Common myeloid progenitor, CD34-positive (primary cell): ENCODE measurements at regions not wholly inside any gene's neighbourhood (a gene's known extent, or its start where the extent isn't known, plus 50 kb on each side); places are given as distances from the start of the nearest gene placed in this dataset.

Experiments
- CTCF ChIA-PET: fragments of 350-600 bp; sonication (Branson Sonifier 250); formaldehyde crosslinking; loops from one replicate; lab custom pipeline; 2021; ENCODE audit warnings: antibody characterized with exemption; lab: Charles Lee
- POLR2A ChIA-PET: fragments of 350-600 bp; sonication (Branson Sonifier 250); formaldehyde crosslinking; loops from one replicate; lab custom pipeline; 2021; ENCODE audit warnings: antibody characterized with exemption; lab: Charles Lee
- DNase-seq, 3 donors: peaks; one replicate each; pipeline versions ENCODE4 v3.0.0 to v3.0.0-alpha.2; 2013
- H3K27ac ChIP-seq, 2 experiments: 1 replicate in 1 of 2; 2 replicates in 1 of 2; pipeline ENCODE4 v1.7.0; 2013; ENCODE audit warnings: inconsistent platforms in 2 of 2, low read length in 2 of 2, mild to moderate bottlenecking in 2 of 2, low read depth in 1 of 2, moderate library complexity in 1 of 2; ENCODE audit not compliant: severe bottlenecking in 2 of 2, insufficient read depth in 1 of 2, poor library complexity in 1 of 2
- H3K27me3 ChIP-seq, 5 experiments: replicated peaks in 2 of 5; 1 replicate in 3 of 5; 2 replicates in 2 of 5; pipeline versions ENCODE4 v1.6.1 to v1.7.0; 2013; ENCODE audit warnings: low read length in 4 of 5, mild to moderate bottlenecking in 2 of 5, moderate library complexity in 2 of 5, inconsistent platforms in 1 of 5; ENCODE audit not compliant: insufficient read depth in 5 of 5, control insufficient read depth in 4 of 5
- H3K36me3 ChIP-seq, 4 experiments: 1 replicate in 2 of 4; 2 replicates in 2 of 4; pipeline versions ENCODE4 v1.6.1 to v1.7.0; 2013; ENCODE audit warnings: low read length in 3 of 4, control low read depth in 1 of 4, mild to moderate bottlenecking in 1 of 4; ENCODE audit not compliant: control insufficient read depth in 4 of 4, insufficient read depth in 4 of 4
- H3K4me1 ChIP-seq, 4 experiments: 1 replicate in 3 of 4; 2 replicates in 1 of 4; pipeline versions ENCODE4 v1.6.1 to v1.7.1; 2013; ENCODE audit warnings: low read length in 3 of 4, mild to moderate bottlenecking in 3 of 4, control low read depth in 1 of 4, inconsistent platforms in 1 of 4, moderate library complexity in 1 of 4; ENCODE audit not compliant: control insufficient read depth in 4 of 4, insufficient read depth in 4 of 4; ENCODE audit errors: control extremely low read depth in 1 of 4
- H3K4me3 ChIP-seq, 7 experiments: 1 replicate in 4 of 7; 2 replicates in 3 of 7; pipeline versions ENCODE4 v1.5.1 to v1.7.0; 2013; ENCODE audit warnings: mild to moderate bottlenecking in 7 of 7, low read length in 6 of 7, moderate library complexity in 6 of 7, inconsistent platforms in 2 of 7, low read depth in 2 of 7, control low read depth in 1 of 7; ENCODE audit not compliant: insufficient read depth in 4 of 7, control insufficient read depth in 1 of 7; ENCODE audit errors: extremely low read depth in 1 of 7
- H3K9me3 ChIP-seq, 5 experiments: 1 replicate in 4 of 5; 2 replicates in 1 of 5; pipeline versions ENCODE4 v1.6.1 to v1.7.1; 2013; ENCODE audit warnings: low read length in 4 of 5, mild to moderate bottlenecking in 2 of 5, inconsistent platforms in 1 of 5, low read depth in 1 of 5, moderate library complexity in 1 of 5; ENCODE audit not compliant: control insufficient read depth in 4 of 5, insufficient read depth in 2 of 5; ENCODE audit errors: control extremely low read depth in 1 of 5
- WGBS: methylation state at CpG from one replicate; pipeline ENCODE4 v1.1.5; 2013; ENCODE audit not compliant: insufficient coverage; 5-methylcytosine and 5-hydroxymethylcytosine counted together

DNA sequence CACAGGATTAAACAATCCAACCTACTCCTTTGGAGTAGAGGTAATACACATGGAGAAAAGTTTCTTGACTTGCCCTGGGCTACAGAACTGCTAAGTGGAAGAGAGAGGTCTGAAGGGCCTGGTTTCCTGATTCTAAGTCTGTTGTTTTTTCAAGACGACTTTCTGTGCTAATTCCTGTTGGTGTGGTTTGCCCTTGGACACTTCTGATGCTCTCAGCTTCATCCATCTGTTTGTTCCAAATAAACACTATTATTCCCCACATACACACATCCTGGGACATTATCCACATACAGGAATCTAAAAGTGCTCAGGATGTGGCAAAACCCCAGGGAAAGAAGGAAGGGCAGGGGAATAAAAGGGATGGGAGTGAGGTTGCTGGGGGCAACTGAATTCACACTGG, 393.5 kb upstream of the TBL1XR1 start:
- H3K27me3 ChIP-seq, result no peaks in the 10 kb centered on the region
- H3K36me3 ChIP-seq, result no peaks in the 10 kb centered on the region
- WGBS, result 13% methylated on average over 1 of the region's 1 CpG
- no peak for DNase-seq
- CTCF ChIA-PET, result no interaction called here
- H3K9me3 ChIP-seq, result peaks cover 0 to 2% (median 0%) of the 10 kb centered on the region in 5 experiments
- POLR2A ChIA-PET, result interaction anchor here (0.6 kb wide), 1 partner anchor 375 kb away, joined by 3 read pairs; no protein-coding TSS in a partner anchor
- H3K4me3 ChIP-seq, result no peak overlapping the region
- peaks cover 0 to 17% (median 11%) of the 10 kb centered on the region in 4 experiments for H3K4me1 ChIP-seq
- no peak overlapping the region for H3K27ac ChIP-seq

- Histone ChIP-seq H3K27ac (no peak overlapping the region), H3K4me3 (no peak overlapping the region), H3K36me3 (no peaks in the 10 kb centered on the region), H3K9me3 (peaks cover 0 to 2% (median 0%) of the 10 kb centered on the region in 5 experiments), H3K4me1 (peaks cover 0 to 19% (median 11%) of the 10 kb centered on the region in 4 experiments), H3K27me3 (no peaks in the 10 kb centered on the region)
- DNase-seq, result peak in 2 of 3 donors; percentile 27 to 35
- WGBS, result 51% methylated on average over 2 of the region's 4 CpGs
- ChIA-PET CTCF (interaction anchor here (0.9 to 1.6 kb wide), 3 partner anchors 9 to 541 kb away, joined by 3 to 4 read pairs (median 4); no protein-coding TSS in a partner anchor), POLR2A (no interaction called here)
Measured at GRCh38 chr3:177591379-177591778, 394.1 kb upstream of the TBL1XR1 start.

DNA sequence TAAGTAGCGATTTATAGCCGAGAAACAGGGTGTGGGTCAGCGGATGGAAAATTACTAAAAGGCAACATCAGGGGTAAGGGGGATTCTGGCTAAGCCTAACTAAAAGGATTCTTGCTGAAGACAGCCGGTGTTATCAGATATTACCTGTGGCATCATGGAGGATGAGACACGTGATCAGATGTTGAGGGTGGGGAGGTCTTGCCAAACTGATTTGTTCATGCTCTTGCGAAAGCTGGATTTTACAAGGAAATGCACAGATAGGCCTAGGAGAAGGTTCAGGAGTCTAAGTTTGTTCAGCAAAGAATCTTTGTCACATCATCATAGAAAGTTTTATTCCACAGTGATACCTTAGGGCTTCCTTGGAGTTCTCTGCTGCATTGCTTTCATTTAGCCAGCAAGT, 396.8 kb upstream of the TBL1XR1 start:
- CTCF ChIA-PET, result no interaction called here
- no peak overlapping the region for H3K4me3 ChIP-seq
- H3K27me3 ChIP-seq, result no peaks in the 10 kb centered on the region
- no peak for DNase-seq
- POLR2A ChIA-PET, result no interaction called here
- H3K9me3 ChIP-seq, result no peaks in the 10 kb centered on the region
- H3K36me3 ChIP-seq, result no peaks in the 10 kb centered on the region
- H3K27ac ChIP-seq, result no peak overlapping the region
- WGBS, result 99% methylated on average over 5 of the region's 6 CpGs
- peaks cover 21 to 43% (median 29%) of the 10 kb centered on the region in 4 experiments for H3K4me1 ChIP-seq

DNA sequence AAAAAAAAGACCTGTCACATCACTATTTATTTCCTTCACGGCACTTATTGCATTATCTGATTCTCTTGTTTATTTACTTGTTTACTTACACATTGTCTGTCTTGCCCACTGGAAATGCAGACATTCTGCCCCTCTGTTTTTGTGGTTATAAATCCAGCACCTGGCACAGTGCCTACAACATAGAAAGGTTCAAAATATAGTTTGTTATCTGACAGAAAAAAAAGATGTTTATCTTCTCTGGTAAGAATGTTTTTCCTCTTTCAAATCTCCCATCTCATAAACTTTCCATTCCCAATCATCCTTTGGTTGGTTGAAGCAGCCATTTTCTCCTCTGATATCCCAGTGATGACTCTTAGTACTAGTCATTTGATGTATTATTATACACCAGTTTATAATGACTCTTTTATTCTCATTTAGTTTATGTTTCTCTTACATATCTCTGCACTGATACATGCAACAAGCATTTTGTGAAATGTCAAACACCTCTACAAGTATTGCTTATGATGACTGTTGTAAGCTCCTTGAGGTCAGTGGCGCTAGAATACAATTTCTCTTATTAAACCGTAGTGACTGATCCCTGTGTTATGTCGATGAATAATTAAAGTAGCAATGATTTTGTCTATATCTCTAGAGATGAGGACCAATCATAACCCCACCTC, 398.4 kb upstream of the TBL1XR1 start:
- Histone ChIP-seq H3K27ac (no peak overlapping the region), H3K9me3 (no peaks in the 10 kb centered on the region), H3K36me3 (no peaks in the 10 kb centered on the region), H3K4me3 (no peak overlapping the region), H3K4me1 (peaks cover 21 to 44% (median 30%) of the 10 kb centered on the region in 4 experiments), H3K27me3 (no peaks in the 10 kb centered on the region)
- CTCF ChIA-PET, result no interaction called here
- POLR2A ChIA-PET, result no interaction called here
- DNase-seq, result no peak
- no CpG with 5 or more reads among the region's 4 CpGs for WGBS

- Histone ChIP-seq H3K9me3 (no peaks in the 10 kb centered on the region), H3K27ac (no peak overlapping the region), H3K4me3 (no peak overlapping the region), H3K36me3 (no peaks in the 10 kb centered on the region), H3K27me3 (no peaks in the 10 kb centered on the region), H3K4me1 (peaks cover 19 to 40% (median 28%) of the 10 kb centered on the region in 4 experiments)
- 80% methylated on average over 3 of the region's 3 CpGs for WGBS
- POLR2A ChIA-PET, result no interaction called here
- CTCF ChIA-PET, result no interaction called here
- no peak for DNase-seq
Measured at GRCh38 chr3:177596248-177596815, 399.1 kb upstream of the TBL1XR1 start.

DNA sequence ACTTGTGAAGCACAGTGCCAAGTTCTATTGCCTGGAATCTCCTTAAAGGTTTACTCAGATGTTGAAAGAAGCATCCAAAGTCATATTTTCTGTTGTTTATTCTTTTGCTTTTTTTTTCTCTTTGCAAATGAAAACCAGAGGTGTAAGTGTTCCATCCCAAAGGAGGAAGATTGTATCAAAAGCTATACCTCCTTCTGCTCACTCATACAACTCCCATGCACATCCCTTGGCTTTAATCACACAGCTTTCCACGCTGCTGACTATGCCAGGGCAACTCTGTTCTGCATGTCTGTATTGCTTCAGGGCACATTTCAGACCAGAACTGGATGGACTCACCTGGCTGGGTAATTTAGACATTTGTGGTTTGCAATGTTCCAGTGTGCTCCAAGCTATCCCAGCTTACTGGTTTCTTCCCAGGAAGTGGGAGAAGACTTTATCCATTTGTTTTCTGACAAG, 399.6 kb upstream of the TBL1XR1 start:
- Histone ChIP-seq H3K9me3 (no peaks in the 10 kb centered on the region), H3K36me3 (no peaks in the 10 kb centered on the region), H3K27ac (no peak overlapping the region), H3K4me3 (no peak overlapping the region), H3K27me3 (no peaks in the 10 kb centered on the region), H3K4me1 (peaks cover 17 to 38% (median 27%) of the 10 kb centered on the region in 4 experiments)
- ChIA-PET POLR2A (no interaction called here), CTCF (no interaction called here)
- no peak for DNase-seq
- 100% methylated on average over 1 of the region's 1 CpG for WGBS
